ENCODE measurements at regions not wholly inside any gene's neighbourhood (a gene's known extent, or its start where the extent isn't known, plus 50 kb on each side); places are given as distances from the start of the nearest gene placed in this dataset.

- no peak for DNase-seq (ENCODE audit: low spot score)
Measured at GRCh38 chr9:135239100-135239768, 151.8 kb downstream of the OLFM1 start.

DNA sequence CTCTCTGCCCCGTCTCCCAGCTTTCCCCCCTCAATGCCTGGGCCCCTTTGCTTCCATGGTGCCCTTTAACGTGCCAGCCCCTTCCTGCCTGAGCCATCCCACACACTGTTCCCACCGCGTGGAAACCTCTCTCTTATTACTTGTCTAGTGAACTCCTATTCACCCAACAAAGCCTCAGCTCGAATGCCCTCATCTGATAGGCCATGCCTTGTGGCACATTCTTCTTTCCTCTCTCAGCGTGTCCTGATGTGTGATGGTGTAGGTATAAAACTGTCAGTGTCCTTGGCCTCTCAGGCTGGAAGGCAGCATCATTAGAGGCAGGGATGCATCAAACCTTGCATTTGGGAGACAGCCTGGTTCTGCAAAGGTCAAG lies 152.3 kb downstream of the OLFM1 start:
- no peak for DNase-seq (ENCODE audit: low spot score)

DNA sequence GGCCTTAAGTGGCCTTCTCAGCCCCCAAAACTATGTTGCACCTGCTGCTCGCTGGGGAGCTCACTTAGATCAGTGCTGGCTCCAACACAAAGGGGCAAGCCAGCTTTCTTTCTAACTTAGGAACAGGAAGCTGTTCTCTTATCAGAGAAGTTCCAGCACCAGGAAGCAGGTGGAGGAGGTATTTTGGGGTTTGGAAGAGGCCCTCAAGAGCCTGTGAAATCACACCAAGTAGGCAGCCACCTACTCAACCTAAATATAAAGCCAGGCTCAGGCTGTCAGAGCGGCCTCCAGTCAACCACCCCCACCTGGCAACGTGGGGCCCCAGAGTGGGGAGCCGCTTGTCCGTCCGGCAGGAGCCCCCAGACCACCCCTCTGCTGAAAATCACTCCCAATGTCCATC lies 152.8 kb downstream of the OLFM1 start:
- DNase-seq (ENCODE audit: low spot score), result no peak

DNA sequence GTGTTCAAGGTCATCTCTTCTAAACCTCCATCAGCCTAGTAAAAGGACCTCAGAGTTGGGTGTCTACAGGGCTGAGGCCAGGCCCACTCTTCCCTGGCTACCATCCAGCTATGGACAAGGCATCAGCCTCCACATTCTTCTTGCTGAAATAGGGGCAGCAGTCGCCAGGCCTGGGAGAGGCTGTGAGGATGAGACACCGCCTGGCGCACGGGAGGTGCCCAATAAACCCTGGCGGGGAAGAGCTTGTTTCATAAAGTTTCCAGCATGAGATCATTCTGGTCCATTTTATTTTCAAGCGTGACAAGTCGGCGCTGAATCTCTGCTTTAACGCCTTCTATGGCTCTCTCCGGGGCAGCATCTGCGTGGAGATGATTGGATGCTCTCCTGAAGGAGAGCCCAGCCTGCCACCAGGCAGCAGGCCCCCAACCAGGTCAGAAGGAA lies 153.4 kb downstream of the OLFM1 start:
- DNase-seq (ENCODE audit: low spot score), result no peak

GRCh38 chr9:135241381-135242048 lies 154.0 kb downstream of the OLFM1 start:
- DNase-seq (ENCODE audit: low spot score), result no peak

DNA sequence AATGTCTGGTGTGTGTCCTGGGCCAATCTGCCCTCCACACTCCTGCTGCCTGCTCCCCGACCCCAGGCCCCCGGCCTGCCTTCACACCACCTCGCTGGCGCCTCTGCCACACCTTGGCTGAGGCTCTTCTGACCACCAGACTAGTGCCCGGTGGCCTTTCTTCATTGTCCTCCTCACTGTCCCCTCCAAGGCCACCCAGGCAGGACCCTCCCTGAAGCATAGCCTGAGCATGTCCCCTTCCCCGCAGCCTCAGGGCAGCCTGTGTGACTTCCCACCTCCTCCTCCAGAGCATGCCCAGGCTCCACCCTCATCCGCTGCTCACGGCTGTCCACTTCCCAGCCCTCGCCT lies 154.6 kb downstream of the OLFM1 start:
- no peak for DNase-seq (ENCODE audit: low spot score)

DNA sequence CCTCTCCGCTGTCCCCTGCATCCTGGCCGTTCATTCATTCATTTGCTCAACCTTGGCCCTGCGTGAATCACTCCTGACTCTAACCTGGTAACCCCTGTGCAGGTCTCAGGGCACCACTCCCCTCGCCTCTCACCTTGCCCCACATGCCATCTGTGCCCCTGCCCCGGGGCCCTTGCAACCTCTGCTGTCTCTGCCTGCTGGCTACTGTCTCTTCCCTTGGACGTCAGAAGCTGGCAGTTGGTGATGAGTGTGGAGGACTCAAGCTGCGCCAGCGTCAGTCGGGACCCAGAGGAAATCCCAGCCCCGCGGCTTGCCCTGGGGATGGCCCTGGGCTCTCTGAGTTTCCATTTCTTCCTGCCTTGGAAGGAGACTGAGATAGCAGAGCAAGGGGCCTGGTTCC lies 154.9 kb downstream of the OLFM1 start:
- DNase-seq (ENCODE audit: low spot score), result no peak

DNA sequence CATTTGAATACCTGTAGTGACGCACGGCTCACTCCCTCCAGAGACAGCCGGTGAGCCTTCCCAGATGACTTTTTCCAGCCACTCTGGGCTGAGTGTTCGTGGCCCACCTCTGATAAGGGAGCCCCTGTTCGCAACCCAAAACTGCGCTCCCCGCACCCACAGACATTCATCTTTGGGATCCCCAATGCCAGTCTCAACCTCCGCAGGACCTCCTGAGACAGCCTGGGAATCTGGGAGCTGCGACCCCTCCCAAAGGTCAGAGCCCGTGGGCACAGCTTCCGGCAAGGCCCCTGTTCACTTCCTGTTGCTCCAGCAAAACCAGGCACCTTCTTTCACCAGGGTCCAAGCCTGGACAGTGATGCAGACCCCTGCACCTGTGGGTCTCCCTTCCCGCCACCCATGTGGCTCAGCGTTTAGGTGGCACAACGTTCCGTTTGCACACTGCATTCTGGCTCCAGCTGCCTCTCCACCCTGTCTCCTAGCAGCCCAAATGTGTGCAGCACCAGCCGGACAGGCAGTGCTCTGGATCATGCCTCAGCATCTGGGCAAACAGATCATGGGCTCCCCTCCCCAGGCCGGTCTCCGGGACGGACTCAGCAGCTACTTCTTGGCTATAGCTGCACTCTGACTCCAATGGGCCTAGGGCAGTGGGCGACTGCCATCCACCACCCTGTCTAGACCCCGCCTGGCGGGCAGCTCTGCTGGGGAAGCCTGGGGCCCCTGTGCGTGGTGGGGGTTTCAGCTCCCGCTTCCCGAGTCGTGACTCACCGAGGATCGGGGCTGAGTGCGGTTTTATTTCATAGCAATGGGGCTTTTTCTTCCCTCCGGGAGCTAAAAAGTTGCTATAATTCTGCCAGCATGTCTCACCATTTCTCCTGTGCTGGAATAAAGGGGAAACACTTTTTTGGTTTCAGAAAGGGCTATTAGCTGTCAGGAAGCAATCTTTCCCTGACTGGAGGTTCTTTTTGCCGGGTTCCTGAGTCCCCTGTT lies 156.0 kb downstream of the OLFM1 start:
- DNase-seq (ENCODE audit: low spot score), result no peak

DNA sequence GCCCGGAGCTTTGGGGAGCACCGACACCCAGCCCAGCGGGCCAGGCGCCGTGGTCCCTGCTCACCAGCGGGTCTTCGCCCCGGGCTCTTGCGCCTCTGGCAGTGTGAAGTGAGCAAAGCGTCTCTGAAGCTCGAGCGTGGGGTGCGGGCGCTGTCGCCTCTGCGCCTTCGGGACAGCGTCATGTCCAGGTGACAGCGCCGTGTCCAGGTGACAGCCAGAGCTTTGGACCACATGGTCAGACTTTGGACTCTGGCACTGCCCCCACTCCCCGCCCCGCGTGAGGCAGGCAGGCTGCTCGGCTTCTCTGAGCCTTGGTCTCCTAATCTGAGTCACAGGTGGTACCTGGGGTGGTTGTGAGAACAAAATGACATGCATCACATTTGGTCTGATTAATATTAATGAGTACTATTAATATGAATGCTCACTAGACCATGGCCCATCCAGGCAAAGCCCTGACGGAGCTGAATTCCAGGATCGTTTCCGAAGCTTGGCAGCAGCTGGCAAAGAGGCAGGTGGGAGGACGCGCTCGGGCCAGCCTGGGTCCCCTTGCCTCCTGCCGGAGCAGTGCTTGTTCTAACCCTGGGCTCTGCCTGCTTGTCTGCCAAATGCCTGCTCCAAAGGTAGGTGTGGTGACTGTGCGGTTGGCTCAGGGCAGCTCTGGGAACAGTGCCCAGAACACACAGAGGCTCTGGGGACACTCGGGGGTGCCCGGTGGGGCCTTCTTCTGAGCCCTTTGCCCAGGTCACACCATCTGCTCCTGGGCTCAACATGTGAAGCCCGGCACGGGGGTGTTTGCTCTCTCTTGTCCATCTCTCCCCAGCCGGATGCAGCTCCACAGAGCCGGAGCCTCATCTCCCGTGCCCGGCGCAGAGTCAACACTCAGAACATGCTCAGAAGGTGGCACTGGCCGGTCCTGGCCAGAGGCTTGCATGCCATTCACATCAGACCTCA lies 157.1 kb downstream of the OLFM1 start:
- no peak for DNase-seq (ENCODE audit: low spot score)

DNA sequence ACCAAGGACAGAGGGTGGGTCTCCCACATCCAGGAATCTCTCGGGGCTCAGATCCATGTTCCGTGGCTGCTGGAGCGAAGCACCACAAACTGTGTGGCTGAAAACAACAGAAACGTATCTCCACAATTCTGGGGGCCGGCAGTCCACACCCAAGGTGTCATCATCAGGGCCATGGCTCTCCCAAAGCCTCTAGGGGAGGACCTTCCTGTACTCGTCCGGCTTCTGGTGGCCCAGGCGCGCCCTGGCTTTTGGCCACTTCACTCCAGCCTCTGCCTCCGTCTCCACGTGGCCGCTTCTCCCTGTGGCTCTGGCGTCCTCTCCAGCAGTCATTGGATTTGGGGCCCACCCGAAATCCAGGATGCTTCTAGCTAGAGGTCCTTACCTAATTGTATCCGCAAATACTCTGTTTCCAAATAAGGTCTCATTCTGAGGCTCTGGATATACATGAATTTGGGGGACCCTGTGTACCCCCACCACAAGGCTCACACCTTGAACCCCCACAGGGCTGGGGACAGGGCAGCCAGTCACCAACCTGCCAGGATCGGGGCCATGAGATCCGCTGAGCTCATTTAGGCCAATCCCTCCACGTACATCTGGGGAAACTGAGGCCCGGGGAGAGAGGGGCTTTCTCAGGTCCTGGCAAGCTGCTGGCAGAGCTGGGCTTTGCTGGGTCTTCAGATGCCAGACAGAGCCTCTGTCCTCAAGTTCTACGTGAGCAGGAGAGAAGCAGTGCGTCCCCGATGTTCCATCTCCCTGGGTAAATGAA lies 158.2 kb downstream of the OLFM1 start:
- no peak for DNase-seq (ENCODE audit: low spot score)

DNA sequence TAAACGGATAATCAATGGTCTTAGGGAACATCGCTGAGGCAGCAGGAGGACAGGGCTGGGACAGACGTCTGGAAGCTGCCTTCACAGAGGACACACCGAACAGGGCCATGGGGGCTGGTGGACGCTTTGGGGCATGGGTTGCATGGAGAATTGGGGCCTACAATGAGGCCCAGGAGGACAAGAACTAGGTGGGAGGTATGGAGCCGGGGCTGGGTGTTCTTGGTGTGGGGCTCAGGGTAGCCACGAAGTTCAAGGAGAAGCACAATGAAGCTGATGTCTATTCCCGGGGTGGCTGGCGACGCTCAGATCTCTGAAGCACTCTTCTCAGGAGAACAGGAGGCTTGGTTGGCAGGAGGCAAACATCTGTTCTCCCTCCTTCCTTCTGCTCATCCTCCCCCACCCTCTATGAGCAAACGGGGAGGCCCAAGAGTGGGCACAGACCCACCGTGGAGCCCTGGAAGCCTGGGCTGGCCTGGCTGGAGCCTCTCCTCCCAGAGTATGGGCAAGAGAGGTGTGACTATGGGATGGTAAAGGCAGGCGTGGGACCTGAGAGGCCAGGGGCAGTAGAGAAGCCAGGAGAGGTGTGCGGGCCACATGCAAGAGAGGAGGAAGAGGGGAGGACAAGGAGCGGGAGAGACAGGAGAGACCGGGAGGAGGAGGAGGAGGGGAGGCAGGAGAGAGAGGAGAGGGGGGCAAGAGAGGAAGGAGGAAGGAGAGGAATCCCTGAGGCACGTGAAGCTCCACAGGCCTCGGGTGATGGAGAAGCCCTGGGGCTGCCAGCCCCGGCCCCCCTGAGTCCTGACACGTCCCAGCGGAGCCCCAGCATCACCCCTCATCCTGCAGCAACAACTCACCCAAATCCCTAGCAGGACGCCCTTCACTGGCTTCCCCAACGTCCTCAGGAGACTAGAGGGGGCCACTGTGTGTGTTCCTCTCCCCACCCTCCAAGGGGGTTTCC lies 159.1 kb downstream of the OLFM1 start:
- no peak for DNase-seq (ENCODE audit: low spot score)

DNA sequence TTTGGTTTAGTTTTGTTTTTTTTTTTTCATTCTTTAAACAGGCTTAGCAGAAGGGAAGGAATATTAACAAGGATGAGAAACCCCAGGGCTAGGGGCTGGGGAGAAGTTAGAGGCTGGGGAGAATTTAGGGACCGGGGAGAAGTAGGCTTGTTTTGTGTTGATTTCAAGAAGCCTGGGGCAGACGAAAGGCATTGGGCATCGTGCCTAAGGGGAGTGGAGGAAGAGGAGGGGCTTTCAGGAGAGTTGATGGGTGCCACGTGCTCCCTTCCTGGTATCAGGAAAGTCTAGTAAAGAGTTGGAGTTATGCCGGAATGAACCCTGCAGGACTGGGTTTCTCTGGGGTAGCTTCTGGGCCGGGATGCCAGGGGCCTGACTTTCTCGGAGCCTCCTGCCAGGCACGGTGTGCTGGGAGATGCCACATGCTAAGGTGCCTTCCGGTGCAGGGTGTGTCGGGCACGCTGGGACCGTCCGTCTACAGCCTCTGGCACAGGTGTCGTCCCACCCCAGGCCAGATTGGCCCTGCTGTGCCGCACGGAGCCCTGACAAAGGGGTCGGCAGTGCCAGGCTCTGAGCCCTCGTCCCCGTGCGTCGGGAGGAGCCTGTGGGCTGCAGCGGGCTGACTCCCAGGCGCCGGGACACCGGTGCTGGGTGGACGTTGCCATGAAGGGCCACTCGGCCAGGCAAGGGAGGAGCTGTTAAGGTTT lies 159.9 kb downstream of the OLFM1 start:
- no peak for DNase-seq (ENCODE audit: low spot score)

GRCh38 chr9:135248111-135248510 lies 160.6 kb downstream of the OLFM1 start:
- DNase-seq (ENCODE audit: low spot score), result no peak

GRCh38 chr9:135248721-135249120 lies 161.3 kb downstream of the OLFM1 start:
- DNase-seq (ENCODE audit: low spot score), result no peak

DNA sequence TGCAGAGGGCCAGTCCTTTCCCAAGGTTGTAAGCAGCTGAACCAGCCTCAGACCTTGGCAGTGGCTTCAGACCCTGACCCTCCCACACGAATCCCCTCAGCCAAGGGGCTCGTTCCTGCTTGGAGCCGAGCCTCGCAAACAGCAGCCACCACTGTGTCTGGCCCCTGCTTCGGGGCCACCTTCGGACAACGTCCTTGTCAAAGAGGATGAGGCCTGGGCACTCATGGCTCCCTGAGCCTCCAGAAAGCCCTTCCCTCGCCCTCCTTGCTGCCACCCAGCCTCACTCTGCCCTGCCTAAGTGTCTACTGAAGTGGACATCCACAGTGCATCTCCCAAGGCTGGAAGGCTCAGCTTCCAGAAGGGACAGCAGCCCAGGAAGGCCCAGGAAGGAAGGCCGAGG lies 161.7 kb downstream of the OLFM1 start:
- no peak for DNase-seq (ENCODE audit: low spot score)

GRCh38 chr9:135249711-135250110 lies 162.2 kb downstream of the OLFM1 start:
- DNase-seq (ENCODE audit: low spot score), result no peak

- no peak for DNase-seq (ENCODE audit: low spot score)
Measured at GRCh38 chr9:135251331-135251761, 163.9 kb downstream of the OLFM1 start.

Data from mesenteric fat pad (tissue), 1 donor.